Transverse colon (tissue), 4 donors: ENCODE measurements at regions not wholly inside any gene's neighbourhood (a gene's known extent, or its start where the extent isn't known, plus 50 kb on each side); places are given as distances from the start of the nearest gene placed in this dataset.

Experiments used
- DNase-seq: peaks from one replicate; pipeline ENCODE4 v3.0.0-alpha.2; 2019
- H3K27ac ChIP-seq, 4 donors: fragments of 200-600 bp; sonication (generic); 2 replicates each; pipeline ENCODE4 v1.5.1; 2016 to 2018; ENCODE audit warnings: inconsistent platforms in 4 of 4
- H3K27me3 ChIP-seq: fragments of 200-600 bp; sonication (generic); 2 replicates; pipeline ENCODE4 v1.5.1; 2017; ENCODE audit warnings: inconsistent platforms
- H3K36me3 ChIP-seq, 4 donors: fragments of 200-600 bp; sonication (generic); 2 replicates each; pipeline ENCODE4 v1.5.1; 2017 to 2019; ENCODE audit warnings: inconsistent platforms in 4 of 4
- H3K4me1 ChIP-seq, 4 donors: fragments of 200-600 bp; sonication (generic); 2 replicates each; pipeline ENCODE4 v1.5.1; 2017 to 2020; ENCODE audit warnings: inconsistent platforms in 4 of 4
- H3K4me3 ChIP-seq, 4 donors: fragments of 200-600 bp; sonication (generic); 1 replicate in 1 of 4; 2 replicates in 3 of 4; pipeline versions ENCODE4 v1.5.1 to v1.6.1; 2017 to 2019; ENCODE audit warnings: inconsistent platforms in 4 of 4
- H3K9me3 ChIP-seq, 2 donors: fragments of 200-600 bp; sonication (generic); 2 replicates each; pipeline ENCODE4 v1.5.1; 2017 to 2019; ENCODE audit warnings: inconsistent platforms in 2 of 2
- CTCF ChIP-seq, 5 experiments: fragments of 200-600 bp in 3 of 5; fragments of 450-650 bp in 2 of 5; sonication (generic) in 3 of 5; IDR thresholded peaks; 1 replicate in 2 of 5; 2 replicates in 3 of 5; pipeline ENCODE4 v1.5.1; 2016 to 2017; ENCODE audit warnings: antibody characterized with exemption in 5 of 5, inconsistent platforms in 3 of 5, mild to moderate bottlenecking in 2 of 5, moderate library complexity in 1 of 5
- EP300 ChIP-seq: sonication (generic); formaldehyde crosslinking; IDR thresholded peaks from one replicate; pipeline ENCODE4 v1.6.1; 2017; ENCODE audit warnings: antibody characterized with exemption, low read depth
- POLR2A ChIP-seq: fragments of 450-650 bp; IDR thresholded peaks from one replicate; pipeline ENCODE4 v1.6.1; 2016; ENCODE audit warnings: antibody characterized with exemption, mild to moderate bottlenecking, moderate library complexity
- POLR2AphosphoS5 ChIP-seq, 3 donors: sonication (generic); formaldehyde crosslinking; IDR thresholded peaks; one replicate each; pipeline ENCODE4 v1.6.1; 2016; ENCODE audit warnings: antibody characterized with exemption in 3 of 3
- WGBS, 2 donors: methylation state at CpG; one replicate each; pipeline ENCODE4 v1.1.5; 2018; ENCODE audit warnings: low coverage in 1 of 2; 5-methylcytosine and 5-hydroxymethylcytosine counted together
- in situ Hi-C, 4 donors: fragments of 200-750 bp; cut with MboI; loops; one replicate each; pipeline versions ENCODE4 v1.15.0 to v1.15.1; 2017; ENCODE audit warnings: low sequenced_read_pairs in 3 of 4, low pct_ligation_motif_present in 1 of 4, low pct_unique_long_range_greater_than_20kb in 1 of 4
- intact Hi-C: fragments of 100-400 bp; cut with DNase I; formaldehyde crosslinking; loops from one replicate; pipeline ENCODE4 v1.15.1; 2023; ENCODE audit warnings: low total_unique reads

- intact Hi-C loops, result no loop called here
- TF ChIP-seq EP300, result no peak
- TF ChIP-seq POLR2A, result no peak
- TF ChIP-seq CTCF (IDR thresholded peaks at IDR 0.05), result no peak
- no peak for TF ChIP-seq POLR2AphosphoS5 (IDR thresholded peaks at IDR 0.05)
- no peaks in the 10 kb centered on the region for H3K9me3 ChIP-seq
- H3K27ac ChIP-seq, result no peak overlapping the region
- no peaks in the 10 kb centered on the region for H3K36me3 ChIP-seq
- in situ Hi-C loops, result no loop called here
- H3K4me1 ChIP-seq, result no peaks in the 10 kb centered on the region
- 57 to 61% methylated on average over 7 to 8 of the region's 8 CpGs for WGBS, 2 donors
- no peak for DNase-seq
- no peak overlapping the region for H3K4me3 ChIP-seq
- H3K27me3 ChIP-seq, result no peaks in the 10 kb centered on the region
These were observed 101.9 kb upstream of the SMIM21 start for GRCh38 chr18:75529394-75529793.

DNA sequence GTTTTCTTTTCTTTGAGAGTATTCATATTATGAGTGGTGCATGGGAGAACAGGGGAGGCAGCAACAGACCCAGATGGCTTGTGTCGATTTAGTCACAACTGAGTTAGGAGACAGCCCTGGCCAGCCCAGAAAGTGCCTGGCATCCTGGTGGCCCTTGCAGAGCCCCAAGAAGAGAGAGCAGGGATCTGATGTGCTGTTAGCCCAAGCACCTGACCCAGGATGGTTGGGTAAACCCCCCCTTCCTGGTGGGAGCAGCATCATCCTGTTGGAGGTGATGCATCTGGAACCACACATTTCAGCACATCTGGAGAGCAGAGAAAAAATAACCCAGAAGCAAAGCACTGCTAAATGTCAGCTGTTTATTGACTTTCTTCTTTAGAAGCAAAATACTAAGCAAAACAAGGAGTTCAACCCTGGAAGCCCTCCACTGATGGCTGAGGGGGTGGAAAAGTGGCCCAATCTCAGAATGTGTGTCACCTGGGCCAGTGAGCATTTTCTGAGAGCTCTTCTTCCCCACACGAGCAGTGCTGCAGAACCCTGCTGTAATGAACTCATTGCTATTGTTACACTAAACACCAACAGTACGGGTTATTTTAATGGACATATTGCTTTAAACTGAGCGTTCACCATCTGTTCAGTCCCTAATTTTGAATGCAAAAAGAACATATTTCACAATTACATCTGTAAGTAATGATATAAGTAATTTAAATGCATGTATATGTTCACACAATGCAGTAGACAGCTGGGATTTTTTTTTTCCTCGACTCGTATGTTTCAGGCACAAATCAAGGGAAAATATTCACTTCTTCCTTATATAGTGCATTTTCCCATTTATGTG, 100.6 kb upstream of the SMIM21 start:
- no peak overlapping the region for H3K4me3 ChIP-seq
- H3K36me3 ChIP-seq, result no peaks in the 10 kb centered on the region
- H3K9me3 ChIP-seq, result no peaks in the 10 kb centered on the region
- no peaks in the 10 kb centered on the region for H3K27me3 ChIP-seq
- 69 to 80% methylated on average over 3 to 6 of the region's 6 CpGs for WGBS, 2 donors
- DNase-seq, result no peak
- no peak overlapping the region for H3K27ac ChIP-seq
- no peaks in the 10 kb centered on the region for H3K4me1 ChIP-seq
- in situ Hi-C loops, result no loop called here
- no peak for TF ChIP-seq POLR2AphosphoS5 (IDR thresholded peaks at IDR 0.05)
- no peak for TF ChIP-seq POLR2A
- no peak for TF ChIP-seq CTCF (IDR thresholded peaks at IDR 0.05)
- TF ChIP-seq EP300, result no peak
- intact Hi-C loops, result no loop called here

- in situ Hi-C loops, result no loop called here
- intact Hi-C loops, result no loop called here
These were observed 98.5 kb upstream of the SMIM21 start for GRCh38 chr18:75526038-75526437.

DNA sequence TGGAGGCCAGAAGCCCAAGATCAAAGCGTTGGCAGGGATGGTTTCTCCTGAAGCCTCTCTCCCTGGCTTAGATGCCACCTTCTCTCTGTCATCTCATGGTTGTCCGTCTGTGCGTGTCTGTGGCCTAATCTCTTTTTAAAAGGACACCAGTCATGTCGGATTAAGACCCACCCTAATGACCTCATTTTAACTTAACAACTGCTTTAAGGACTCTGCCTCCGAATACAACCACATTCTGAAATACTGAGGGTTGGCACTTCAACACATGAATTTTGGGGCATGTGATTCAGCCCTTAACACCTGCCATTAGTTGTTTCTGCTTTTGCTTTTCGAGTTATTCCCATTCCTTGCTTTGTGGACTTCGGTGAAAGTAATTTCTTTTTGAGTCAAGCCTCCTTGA, 97.8 kb upstream of the SMIM21 start:
- Histone ChIP-seq H3K36me3 (no peaks in the 10 kb centered on the region), H3K4me1 (no peaks in the 10 kb centered on the region), H3K4me3 (no peak overlapping the region), H3K27ac (no peak overlapping the region), H3K9me3 (no peaks in the 10 kb centered on the region), H3K27me3 (no peaks in the 10 kb centered on the region)
- intact Hi-C loops (no loop called here), in situ Hi-C loops (no loop called here)
- 79 to 86% methylated on average over 4 to 7 of the region's 7 CpGs for WGBS, 2 donors
- TF ChIP-seq EP300, result no peak
- no peak for TF ChIP-seq POLR2A
- no peak for TF ChIP-seq CTCF (IDR thresholded peaks at IDR 0.05)
- TF ChIP-seq POLR2AphosphoS5 (IDR thresholded peaks at IDR 0.05), result no peak
- no peak for DNase-seq

More at GRCh38 chr18:75526038-75526437, 98.5 kb upstream of the SMIM21 start:
- no peak for TF ChIP-seq CTCF (IDR thresholded peaks at IDR 0.05)
- no peak for TF ChIP-seq EP300
- TF ChIP-seq POLR2A, result no peak
- TF ChIP-seq POLR2AphosphoS5 (IDR thresholded peaks at IDR 0.05), result no peak
- WGBS, 2 donors, result 91% methylated on average over 6 of the region's 6 CpGs; no CpG with 5 or more reads in 1 of the 2 donors
- Histone ChIP-seq H3K36me3 (no peaks in the 10 kb centered on the region), H3K27me3 (no peaks in the 10 kb centered on the region), H3K27ac (no peak overlapping the region), H3K4me1 (no peaks in the 10 kb centered on the region), H3K4me3 (no peak overlapping the region), H3K9me3 (no peaks in the 10 kb centered on the region)
- DNase-seq, result no peak
